HCT116 (cell line): ENCODE measurements at regions not wholly inside any gene's neighbourhood (a gene's known extent, or its start where the extent isn't known, plus 50 kb on each side); places are given as distances from the start of the nearest gene placed in this dataset.
A peak's percentile ranks its signal among the peaks of the same experiment; 100 is the strongest.

Experiments
- ATAC-seq: fragments of 200-7000 bp; cut with Tn5 transposase; 2 replicates; pipeline ENCODE4 v1.9.1; 2020; ENCODE audit warnings: mild to moderate bottlenecking, moderate library complexity
- BruUV-seq: library from RNA; stranded (reverse); fragments of 400-500 nt; replicated peaks from 2 replicates; lab custom pipeline; 2021; lab: Mats Ljungman, UMichigan
- CTCF ChIA-PET: fragments of 300-600 bp; sonication (Branson Sonifier 250); formaldehyde crosslinking; loops from one replicate; lab custom pipeline; 2021; ENCODE audit warnings: antibody characterized with exemption; lab: Charles Lee
- POLR2A ChIA-PET: fragments of 300-600, 350-600 bp; sonication (Branson Sonifier 250); formaldehyde crosslinking; loops from one replicate; lab custom pipeline; 2021; ENCODE audit warnings: antibody characterized with exemption; lab: Charles Lee
- RAD21 ChIA-PET, 2 experiments: fragments of 300-600 bp; sonication (Branson Sonifier 250); formaldehyde crosslinking; loops; one replicate each; lab custom pipeline; 2023; ENCODE audit warnings: low total read pairs in 2 of 2; ENCODE audit not compliant: uncharacterized antibody in 2 of 2, unreplicated experiment in 2 of 2, low non-redundant PET in 1 of 2; lab: Charles Lee
- DNase-seq: peaks from one replicate; pipeline ENCODE4 v3.0.0-alpha.2; 2010; ENCODE audit warnings: low read depth, low spot score
- H2AFZ ChIP-seq: fragments of 200-600 bp; shearing (Covaris generic), sonication (generic); 2 replicates; pipeline ENCODE4 v1.6.1; 2017; ENCODE audit warnings: low read depth, mixed run types, mixed read lengths, antibody characterized with exemption, low read length; ENCODE audit not compliant: poor library complexity, severe bottlenecking
- H3K27ac ChIP-seq: 2 replicates; pipeline ENCODE4 v1.5.1; 2012; ENCODE audit warnings: low read depth, low read length
- H3K27me3 ChIP-seq: fragments of 200-600 bp; sonication (generic); 2 replicates; pipeline ENCODE4 v1.6.1; 2016; ENCODE audit warnings: mixed run types, low read length, mixed read lengths; ENCODE audit not compliant: insufficient read depth
- H3K36me3 ChIP-seq, 2 experiments: fragments of 200-500 bp in 1 of 2; fragments of 200-600 bp in 1 of 2; sonication (Bioruptor generic) in 1 of 2; sonication (generic) in 1 of 2; 2 replicates each; pipeline versions ENCODE4 v1.5.1 to v1.6.1; 2014 to 2016; ENCODE audit warnings: low read length in 2 of 2, inconsistent platforms in 1 of 2, mixed read lengths in 1 of 2, mixed run types in 1 of 2; ENCODE audit not compliant: insufficient read depth in 2 of 2, control insufficient read depth in 1 of 2
- H3K4me1 ChIP-seq, 2 experiments: fragments of 200-600 bp in 1 of 2; sonication (generic) in 1 of 2; 2 replicates each; pipeline versions ENCODE4 v1.5.1 to v1.6.1; 2012 to 2017; ENCODE audit warnings: low read length in 2 of 2, inconsistent platforms in 1 of 2, mild to moderate bottlenecking in 1 of 2, mixed read lengths in 1 of 2, mixed run types in 1 of 2, moderate library complexity in 1 of 2; ENCODE audit not compliant: insufficient read depth in 2 of 2, control insufficient read depth in 1 of 2
- H3K4me2 ChIP-seq: fragments of 200-600 bp; sonication (generic); 2 replicates; pipeline ENCODE4 v1.6.1; 2017; ENCODE audit warnings: mixed run types, low read length, mixed read lengths
- H3K4me3 ChIP-seq, 2 experiments: fragments of 200-600 bp in 1 of 2; sonication (generic) in 1 of 2; replicated peaks in 1 of 2; 2 replicates each; pipeline ENCODE4 v1.5.1; 2011 to 2016; ENCODE audit warnings: low read length in 2 of 2, control low read depth in 1 of 2, low read depth in 1 of 2, mild to moderate bottlenecking in 1 of 2, mixed read lengths in 1 of 2, mixed run types in 1 of 2
- H3K79me2 ChIP-seq: fragments of 200-600 bp; sonication (generic); 2 replicates; pipeline ENCODE4 v1.6.1; 2017; ENCODE audit warnings: mild to moderate bottlenecking, mixed run types, low read length, moderate library complexity, mixed read lengths; ENCODE audit not compliant: insufficient read depth
- H3K9ac ChIP-seq: fragments of 200-600 bp; sonication (generic); 2 replicates; pipeline ENCODE4 v1.6.1; 2016; ENCODE audit warnings: low read length, mixed read lengths
- H3K9me2 ChIP-seq: fragments of 200-600 bp; sonication (generic), shearing (Covaris generic); 2 replicates; pipeline ENCODE4 v1.6.1; 2017; ENCODE audit warnings: mixed run types, mild to moderate bottlenecking, moderate library complexity; ENCODE audit not compliant: insufficient read depth
- H3K9me3 ChIP-seq, 2 experiments: fragments of 200-500 bp in 1 of 2; fragments of 200-600 bp in 1 of 2; sonication (Bioruptor generic) in 1 of 2; sonication (generic) in 1 of 2; 2 replicates each; pipeline ENCODE4 v1.6.1; 2014 to 2017; ENCODE audit warnings: low read length in 2 of 2, mixed read lengths in 2 of 2, inconsistent platforms in 1 of 2, low read depth in 1 of 2, mild to moderate bottlenecking in 1 of 2, mixed run types in 1 of 2, moderate library complexity in 1 of 2; ENCODE audit not compliant: control insufficient read depth in 1 of 2, insufficient read depth in 1 of 2
- H4K20me1 ChIP-seq: fragments of 200-600 bp; sonication (generic), shearing (Covaris generic); 2 replicates; pipeline ENCODE4 v1.6.1; 2017; ENCODE audit warnings: mixed run types, mild to moderate bottlenecking, moderate library complexity; ENCODE audit not compliant: insufficient read depth
- CEBPB ChIP-seq: IDR thresholded peaks from 2 replicates; pipeline ENCODE4 v1.6.1; 2012; ENCODE audit warnings: low read depth
- CTCF ChIP-seq, 3 experiments: fragments of 200-600 bp in 1 of 3; sonication (generic) in 1 of 3; IDR thresholded peaks in 2 of 3; conservative IDR thresholded peaks in 1 of 3; 2 replicates each; pipeline ENCODE4 v1.5.1; 2012 to 2017; ENCODE audit warnings: low read depth in 2 of 3, low read length in 2 of 3, antibody characterized with exemption in 1 of 3, borderline replicate concordance in 1 of 3, control low read depth in 1 of 3, mild to moderate bottlenecking in 1 of 3, mixed read lengths in 1 of 3, mixed run types in 1 of 3, moderate library complexity in 1 of 3; ENCODE audit not compliant: insufficient read depth in 1 of 3
- EGR1 ChIP-seq: IDR thresholded peaks from 2 replicates; pipeline ENCODE4 v1.6.1; 2012; ENCODE audit warnings: low read depth
- ELF1 ChIP-seq: IDR thresholded peaks from 2 replicates; pipeline ENCODE4 v1.6.1; 2012; ENCODE audit warnings: low read depth, borderline replicate concordance
- FOSL1 ChIP-seq: IDR thresholded peaks from 2 replicates; pipeline ENCODE4 v1.6.1; 2012; ENCODE audit warnings: low read depth
- JUND ChIP-seq: IDR thresholded peaks from 2 replicates; pipeline ENCODE4 v1.6.1; 2012
- POLR2A ChIP-seq: IDR thresholded peaks from 2 replicates; pipeline ENCODE4 v1.7.0; 2011; ENCODE audit warnings: borderline replicate concordance; ENCODE audit not compliant: insufficient read depth, insufficient read length; ENCODE audit errors: extremely low read depth
- RAD21 ChIP-seq: IDR thresholded peaks from 2 replicates; pipeline ENCODE4 v1.6.1; 2012; ENCODE audit warnings: low read depth, mild to moderate bottlenecking
- REST ChIP-seq: IDR thresholded peaks from 2 replicates; pipeline ENCODE4 v1.6.1; 2012; ENCODE audit warnings: low read depth
- SIN3A ChIP-seq: IDR thresholded peaks from 2 replicates; pipeline ENCODE4 v1.6.1; 2012; ENCODE audit warnings: low read depth
- SP1 ChIP-seq: IDR thresholded peaks from 2 replicates; pipeline ENCODE4 v1.6.1; 2012; ENCODE audit warnings: low read depth
- TCF7L2 ChIP-seq: IDR thresholded peaks from 2 replicates; pipeline ENCODE4 v1.7.0; 2011; ENCODE audit warnings: borderline replicate concordance, inconsistent platforms; ENCODE audit not compliant: insufficient read depth, insufficient read length; ENCODE audit errors: extremely low read depth
- ZFX ChIP-seq: fragments of 450-650 bp; IDR thresholded peaks from 2 replicates; pipeline ENCODE4 v1.6.1; 2017
- ZNF274 ChIP-seq: fragments of 200-500 bp; sonication (Bioruptor generic); IDR thresholded peaks from 2 replicates; pipeline ENCODE4 v1.6.1; 2014; ENCODE audit warnings: mild to moderate bottlenecking, low read depth, low read length, inconsistent platforms
- intact Hi-C: fragments of 100-400 bp; cut with micrococcal nuclease; formaldehyde crosslinking; loops from 2 replicates; pipeline ENCODE4 v1.10.0; 2022

- intact Hi-C loops, result no loop called here
- Histone ChIP-seq H3K9me3 (no peaks in the 10 kb centered on the region), H3K4me2 (no peak overlapping the region), H3K4me3 (no peak overlapping the region), H3K79me2 (no peaks in the 10 kb centered on the region), H3K36me3 (no peaks in the 10 kb centered on the region), H3K27me3 (no peaks in the 10 kb centered on the region), H3K4me1 (peaks cover 11 to 47% of the 10 kb centered on the region in 2 experiments), H3K9ac (no peak overlapping the region), H3K9me2 (no peaks in the 10 kb centered on the region), H3K27ac (no peak overlapping the region), H4K20me1 (no peaks in the 10 kb centered on the region), H2AFZ (peak overlapping the region; percentile 14)
- ChIA-PET POLR2A (no interaction called here), CTCF (no interaction called here), RAD21 (no interaction called here)
- DNase-seq (no peak), ATAC-seq (no peak)
- BruUV-seq, result no TSS peak
- no peak for TF ChIP-seq TCF7L2
- TF ChIP-seq CTCF (IDR thresholded peaks at IDR 0.05 in 2 of 3, conservative IDR thresholded peaks at IDR 0.05 in 1 of 3; ENCODE audit: borderline replicate concordance in 1 of 3, insufficient read depth in 1 of 3, low read depth in 2 of 3, low read length in 2 of 3), result no peak
- no peak for TF ChIP-seq JUND
- TF ChIP-seq POLR2A, result no peak
- TF ChIP-seq FOSL1, result no peak
- no peak for TF ChIP-seq ELF1
- TF ChIP-seq ZNF274, result no peak
- TF ChIP-seq RAD21, result no peak
- TF ChIP-seq ZFX, result no peak
- no peak for TF ChIP-seq CEBPB
- TF ChIP-seq EGR1, result no peak
- TF ChIP-seq SP1, result no peak
- TF ChIP-seq SIN3A, result no peak
- TF ChIP-seq REST, result no peak
These were observed 175.7 kb upstream of the ARL4C start for GRCh38 chr2:234672498-234673150.
